H9 (cell line): ENCODE measurements at regions not wholly inside any gene's neighbourhood (a gene's known extent, or its start where the extent isn't known, plus 50 kb on each side); places are given as distances from the start of the nearest gene placed in this dataset.

ENCODE experiments used
- DNase-seq: peaks from one replicate; pipeline ENCODE4 v3.0.0-alpha.2; 2017
- H2AFZ ChIP-seq: one replicate; pipeline ENCODE4 v1.6.1; 2013; ENCODE audit warnings: mild to moderate bottlenecking, low read length, control low read depth, moderate library complexity
- H2AK5ac ChIP-seq: 2 replicates; pipeline ENCODE4 v1.6.1; 2013; ENCODE audit warnings: low read length, control low read depth, mixed read lengths; ENCODE audit not compliant: insufficient read length
- H2BK120ac ChIP-seq: one replicate; pipeline ENCODE4 v1.6.1; 2013; ENCODE audit warnings: low read depth, mild to moderate bottlenecking, low read length, control low read depth, inconsistent platforms; ENCODE audit not compliant: poor library complexity, severe bottlenecking
- H2BK12ac ChIP-seq: 2 replicates; pipeline ENCODE4 v1.6.1; 2013; ENCODE audit warnings: low read length, control low read depth, mixed read lengths, low read depth; ENCODE audit not compliant: insufficient read length
- H2BK15ac ChIP-seq: 2 replicates; pipeline ENCODE4 v1.6.1; 2013; ENCODE audit warnings: low read depth, low read length, control low read depth
- H2BK20ac ChIP-seq: one replicate; pipeline ENCODE4 v1.6.1; 2013; ENCODE audit warnings: low read depth, mild to moderate bottlenecking, low read length, control low read depth, inconsistent platforms; ENCODE audit not compliant: poor library complexity, severe bottlenecking
- H2BK5ac ChIP-seq: 2 replicates; pipeline ENCODE4 v1.6.1; 2013; ENCODE audit warnings: low read length, control low read depth, mixed read lengths; ENCODE audit not compliant: insufficient read length
- H3K14ac ChIP-seq: 2 replicates; pipeline ENCODE4 v1.6.1; 2013; ENCODE audit warnings: low read length, control low read depth; ENCODE audit not compliant: insufficient read depth
- H3K18ac ChIP-seq: 2 replicates; pipeline ENCODE4 v1.6.1; 2013; ENCODE audit warnings: low read depth, mild to moderate bottlenecking, mixed read lengths, low read length, control low read depth; ENCODE audit not compliant: insufficient read length
- H3K23ac ChIP-seq: 2 replicates; pipeline ENCODE4 v1.6.1; 2013; ENCODE audit warnings: low read length, control low read depth, mixed read lengths, low read depth; ENCODE audit not compliant: insufficient read length
- H3K23me2 ChIP-seq: 2 replicates; pipeline ENCODE4 v1.6.1; 2013; ENCODE audit warnings: low read depth, mild to moderate bottlenecking, mixed read lengths, low read length, control low read depth; ENCODE audit not compliant: insufficient read length, poor library complexity, severe bottlenecking
- H3K27ac ChIP-seq: 2 replicates; pipeline ENCODE4 v1.5.1; 2013; ENCODE audit warnings: low read length, control low read depth, mixed read lengths, low read depth; ENCODE audit not compliant: insufficient read length
- H3K27me3 ChIP-seq: 2 replicates; pipeline ENCODE4 v1.6.1; 2013; ENCODE audit warnings: low read length, control low read depth, inconsistent platforms; ENCODE audit not compliant: insufficient read depth
- H3K4ac ChIP-seq: 2 replicates; pipeline ENCODE4 v1.6.1; 2013; ENCODE audit warnings: low read depth, mild to moderate bottlenecking, control low read depth, inconsistent platforms, low read length, moderate library complexity
- H3K4me1 ChIP-seq: 2 replicates; pipeline ENCODE4 v1.6.1; 2013; ENCODE audit warnings: low read length, control low read depth, inconsistent platforms; ENCODE audit not compliant: insufficient read depth
- H3K4me2 ChIP-seq: 2 replicates; pipeline ENCODE4 v1.6.1; 2013; ENCODE audit warnings: low read length, control low read depth, mixed read lengths; ENCODE audit not compliant: insufficient read length, insufficient read depth
- H3K56ac ChIP-seq: 2 replicates; pipeline ENCODE4 v1.6.1; 2013; ENCODE audit warnings: low read depth, mild to moderate bottlenecking, mixed read lengths, low read length, control low read depth; ENCODE audit not compliant: insufficient read length
- H3K79me1 ChIP-seq: 2 replicates; pipeline ENCODE4 v1.6.1; 2013; ENCODE audit warnings: low read depth, mild to moderate bottlenecking, moderate library complexity, low read length, control low read depth, inconsistent platforms; ENCODE audit not compliant: insufficient read depth, poor library complexity, severe bottlenecking
- H3K79me2 ChIP-seq: 2 replicates; pipeline ENCODE4 v1.6.1; 2013; ENCODE audit warnings: low read length, control low read depth, inconsistent platforms; ENCODE audit not compliant: insufficient read depth
- H3K9ac ChIP-seq: 2 replicates; pipeline ENCODE4 v1.6.1; 2013; ENCODE audit warnings: low read length, control low read depth, mixed read lengths; ENCODE audit not compliant: insufficient read length; ENCODE audit errors: extremely low read depth
- H3K9me3 ChIP-seq: one replicate; pipeline ENCODE4 v1.6.1; 2013; ENCODE audit warnings: low read depth, low read length, inconsistent platforms; ENCODE audit not compliant: control insufficient read depth
- H3T11ph ChIP-seq: one replicate; pipeline ENCODE4 v1.6.1; 2013; ENCODE audit warnings: mild to moderate bottlenecking, low read length, control low read depth, inconsistent platforms
- H4K20me1 ChIP-seq: one replicate; pipeline ENCODE4 v1.6.1; 2013; ENCODE audit not compliant: control insufficient read depth, insufficient read length, insufficient read depth
- H4K5ac ChIP-seq: 2 replicates; pipeline ENCODE4 v1.6.1; 2013; ENCODE audit warnings: low read depth, mild to moderate bottlenecking, mixed read lengths, low read length, control low read depth; ENCODE audit not compliant: insufficient read length
- H4K8ac ChIP-seq: replicated peaks from 2 replicates; pipeline ENCODE4 v1.6.1; 2013; ENCODE audit warnings: low read length, control low read depth, mixed read lengths, low read depth; ENCODE audit not compliant: insufficient read length
- H4K91ac ChIP-seq: 2 replicates; pipeline ENCODE4 v1.6.1; 2013; ENCODE audit warnings: low read depth, mild to moderate bottlenecking, moderate library complexity, mixed read lengths, low read length, control low read depth; ENCODE audit not compliant: insufficient read length
- H3K27ac Mint-ChIP-seq, 3 experiments: 2 replicates in 2 of 3; 3 replicates in 1 of 3; pipeline ENCODE4 v1.8.0; 2020 to 2021; ENCODE audit warnings: mixed read lengths in 3 of 3, mild to moderate bottlenecking in 1 of 3, moderate library complexity in 1 of 3
- H3K27me3 Mint-ChIP-seq: 2 replicates; pipeline ENCODE4 v1.8.0; 2021; ENCODE audit warnings: low read depth, mild to moderate bottlenecking, moderate library complexity, mixed read lengths
- H3K36me3 Mint-ChIP-seq, 3 experiments: 2 replicates in 2 of 3; 3 replicates in 1 of 3; pipeline ENCODE4 v1.8.0; 2020 to 2021; ENCODE audit warnings: low read depth in 3 of 3, mixed read lengths in 3 of 3; ENCODE audit not compliant: insufficient read depth in 1 of 3
- H3K4me1 Mint-ChIP-seq, 2 experiments: 2 replicates each; pipeline ENCODE4 v1.8.0; 2020; ENCODE audit warnings: mixed read lengths in 2 of 2
- H3K4me3 Mint-ChIP-seq, 2 experiments: 2 replicates in 1 of 2; 3 replicates in 1 of 2; pipeline ENCODE4 v1.8.0; 2020 to 2021; ENCODE audit warnings: mild to moderate bottlenecking in 2 of 2, mixed read lengths in 2 of 2, moderate library complexity in 1 of 2
- H3K9me3 Mint-ChIP-seq, 2 experiments: 2 replicates in 1 of 2; 3 replicates in 1 of 2; pipeline ENCODE4 v1.8.0; 2020; ENCODE audit warnings: mild to moderate bottlenecking in 2 of 2, mixed read lengths in 2 of 2, moderate library complexity in 1 of 2
- WGBS: extraction: QIAGEN DNeasy Blood & Tissue Kit; methylation state at CpG from one replicate; pipeline ENCODE4 v1.1.7; 2013; ENCODE audit warnings: missing lambda C conversion rate, low lambda C conversion rate, mixed read lengths; ENCODE audit not compliant: insufficient read length; ENCODE audit errors: extremely low coverage; 5-methylcytosine and 5-hydroxymethylcytosine counted together
- TF ChIP-seq, protein P1 (sequence below): fragments of 200-600 bp; sonication (generic); conservative IDR thresholded peaks from 3 replicates; pipeline ENCODE4 v1.8.0; 2021; ENCODE audit warnings: antibody characterized with exemption, mild to moderate bottlenecking

DNA sequence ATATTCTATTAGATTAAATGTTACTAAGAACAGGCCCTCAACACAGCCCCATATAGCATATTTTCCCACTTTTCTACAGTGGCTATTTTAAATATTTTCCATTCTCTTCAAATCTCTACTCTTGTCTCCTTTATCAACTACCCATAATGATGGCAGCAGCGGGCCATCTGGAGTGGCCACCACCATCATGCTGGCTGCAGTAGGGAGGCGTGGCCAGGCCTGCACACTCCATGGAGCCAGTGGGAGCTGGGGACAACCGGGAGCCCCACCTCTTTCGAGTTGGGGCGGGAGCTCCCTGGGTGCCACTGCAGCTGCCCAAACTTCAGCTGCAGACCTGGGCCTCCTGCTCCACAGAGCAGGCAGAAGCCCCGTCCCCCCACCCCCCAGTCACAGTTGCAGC, 98.4 kb upstream of the RANBP6 start:
- Histone ChIP-seq H2AFZ (no peak overlapping the region), H4K5ac (no peak overlapping the region), H2AK5ac (no peak overlapping the region), H3T11ph (no peak overlapping the region), H3K9ac (no peak overlapping the region), H3K9me3 (no peaks in the 10 kb centered on the region), H3K79me1 (no peaks in the 10 kb centered on the region), H2BK12ac (no peak overlapping the region), H3K56ac (no peak overlapping the region), H2BK15ac (no peak overlapping the region), H3K4ac (no peak overlapping the region), H3K14ac (no peak overlapping the region), H3K23ac (no peak overlapping the region), H2BK20ac (no peak overlapping the region), H3K4me1 (no peaks in the 10 kb centered on the region), H3K27me3 (no peaks in the 10 kb centered on the region), H3K18ac (no peak overlapping the region), H3K79me2 (no peaks in the 10 kb centered on the region), H2BK120ac (no peak overlapping the region), H3K23me2 (no peaks in the 10 kb centered on the region), H3K4me2 (no peak overlapping the region), H2BK5ac (no peak overlapping the region), H4K20me1 (no peaks in the 10 kb centered on the region), H4K8ac (no peak overlapping the region), H4K91ac (no peak overlapping the region), H3K27ac (no peak overlapping the region)
- Mint-ChIP-seq H3K36me3 (peaks cover 0 to 6% (median 3%) of the 10 kb centered on the region in 3 experiments; a peak in 3 of 7 replicates), H3K27ac (no peak overlapping the region), H3K4me3 (no peak overlapping the region), H3K4me1 (no peaks in the 10 kb centered on the region), H3K9me3 (peaks cover 2 to 7% of the 10 kb centered on the region in 2 experiments; a peak in 2 of 5 replicates), H3K27me3 (no peaks in the 10 kb centered on the region)
- TF ChIP-seq, protein P1, sequence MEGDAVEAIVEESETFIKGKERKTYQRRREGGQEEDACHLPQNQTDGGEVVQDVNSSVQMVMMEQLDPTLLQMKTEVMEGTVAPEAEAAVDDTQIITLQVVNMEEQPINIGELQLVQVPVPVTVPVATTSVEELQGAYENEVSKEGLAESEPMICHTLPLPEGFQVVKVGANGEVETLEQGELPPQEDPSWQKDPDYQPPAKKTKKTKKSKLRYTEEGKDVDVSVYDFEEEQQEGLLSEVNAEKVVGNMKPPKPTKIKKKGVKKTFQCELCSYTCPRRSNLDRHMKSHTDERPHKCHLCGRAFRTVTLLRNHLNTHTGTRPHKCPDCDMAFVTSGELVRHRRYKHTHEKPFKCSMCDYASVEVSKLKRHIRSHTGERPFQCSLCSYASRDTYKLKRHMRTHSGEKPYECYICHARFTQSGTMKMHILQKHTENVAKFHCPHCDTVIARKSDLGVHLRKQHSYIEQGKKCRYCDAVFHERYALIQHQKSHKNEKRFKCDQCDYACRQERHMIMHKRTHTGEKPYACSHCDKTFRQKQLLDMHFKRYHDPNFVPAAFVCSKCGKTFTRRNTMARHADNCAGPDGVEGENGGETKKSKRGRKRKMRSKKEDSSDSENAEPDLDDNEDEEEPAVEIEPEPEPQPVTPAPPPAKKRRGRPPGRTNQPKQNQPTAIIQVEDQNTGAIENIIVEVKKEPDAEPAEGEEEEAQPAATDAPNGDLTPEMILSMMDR: no peak
- DNase-seq: no peak
- no CpG with 5 or more reads among the region's 6 CpGs for WGBS
